Hepatic stellate cell (primary cell): ENCODE measurements at regions not wholly inside any gene's neighbourhood (a gene's known extent, or its start where the extent isn't known, plus 50 kb on each side); places are given as distances from the start of the nearest gene placed in this dataset.

ENCODE experiments used
- DNase-seq: peaks from one replicate; pipeline ENCODE4 v3.0.0; 2011; ENCODE audit warnings: low spot score

DNA sequence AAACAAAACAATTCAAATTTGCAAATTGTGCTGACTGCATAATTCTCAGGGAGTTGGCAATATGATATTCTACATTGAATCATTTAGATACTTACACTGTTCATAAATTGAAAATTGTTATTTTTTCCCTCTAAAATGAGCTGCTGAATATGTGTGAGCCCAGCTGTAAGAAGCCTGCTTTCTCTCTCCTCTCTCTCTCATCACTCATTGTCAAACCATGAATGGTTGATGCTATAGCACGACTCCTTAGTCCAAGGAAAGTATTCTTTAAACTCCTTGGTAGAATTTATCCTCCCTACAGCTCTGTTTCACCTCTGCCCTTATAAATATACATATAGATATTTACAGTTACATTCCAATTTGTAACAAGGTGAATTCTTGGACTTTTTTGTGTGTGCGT is 116.4 kb upstream of the POU3F2 start:
- no peak for DNase-seq

DNA sequence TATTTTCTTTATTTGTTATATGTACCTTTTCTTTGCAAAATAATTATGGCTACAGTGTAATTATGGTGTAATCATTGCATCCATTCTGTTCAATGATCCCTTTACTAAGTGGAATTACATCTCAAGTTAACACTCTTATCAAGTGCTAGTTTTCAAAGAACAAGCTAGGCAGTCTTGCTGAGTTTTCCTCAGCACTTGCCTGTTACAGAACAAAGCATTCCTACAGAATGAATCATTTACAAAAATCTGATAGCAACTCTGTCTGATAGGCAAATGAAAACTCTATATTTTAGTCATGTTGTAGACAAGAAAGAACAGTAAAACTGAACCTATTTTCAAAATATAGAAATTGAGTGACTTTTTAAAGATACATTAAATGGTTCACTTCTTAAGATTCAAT is 109.8 kb upstream of the POU3F2 start:
- no peak for DNase-seq

GRCh38 chr6:98747273-98747672 is 87.1 kb upstream of the POU3F2 start:
- DNase-seq: no peak

DNA sequence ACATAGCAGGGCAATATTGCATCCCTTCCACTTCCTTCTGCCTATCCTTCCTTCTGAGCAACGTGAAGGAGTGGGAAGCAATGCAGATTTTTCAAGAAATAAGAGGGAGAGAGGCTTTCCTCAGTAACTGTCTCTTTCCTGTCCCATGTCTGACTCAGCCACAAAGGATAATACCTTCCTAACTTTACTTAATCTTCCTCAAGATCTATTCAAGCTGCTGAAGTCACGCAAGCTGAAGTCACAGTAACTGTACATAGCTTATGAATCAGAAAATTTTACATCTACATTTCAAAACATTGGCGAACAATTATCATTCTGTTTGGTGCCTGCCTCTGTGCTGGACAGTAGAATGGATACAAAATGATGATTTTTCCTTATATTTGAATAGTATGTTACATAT is 86.4 kb upstream of the POU3F2 start:
- DNase-seq: no peak

- DNase-seq: no peak
These were observed 74.9 kb upstream of the POU3F2 start for GRCh38 chr6:98759459-98759858.

DNA sequence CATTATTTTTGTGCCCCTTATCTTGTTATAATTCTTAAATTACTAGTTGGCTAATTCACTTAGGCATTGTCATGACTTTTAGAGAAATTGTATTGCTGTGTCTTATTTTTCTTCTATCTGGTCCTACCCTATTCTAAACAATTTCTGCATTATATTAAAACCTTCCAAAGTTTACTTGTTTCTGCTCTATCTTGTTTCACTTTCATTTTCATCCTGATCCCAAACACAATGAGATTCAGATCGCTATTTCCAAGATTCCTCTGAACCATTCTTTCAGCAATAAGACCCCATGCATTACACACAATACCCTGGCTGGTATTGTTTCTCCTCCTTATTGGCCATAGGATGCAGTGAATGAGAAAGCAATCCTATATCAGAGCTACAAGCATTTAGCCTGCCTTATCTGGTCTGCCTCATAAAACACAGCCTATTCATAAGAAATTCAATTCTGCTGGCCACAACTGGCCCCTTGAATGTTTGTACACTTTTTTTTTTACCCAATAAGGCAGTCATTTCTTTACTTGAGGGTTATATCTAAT is 69.9 kb upstream of the POU3F2 start:
- DNase-seq: no peak

DNA sequence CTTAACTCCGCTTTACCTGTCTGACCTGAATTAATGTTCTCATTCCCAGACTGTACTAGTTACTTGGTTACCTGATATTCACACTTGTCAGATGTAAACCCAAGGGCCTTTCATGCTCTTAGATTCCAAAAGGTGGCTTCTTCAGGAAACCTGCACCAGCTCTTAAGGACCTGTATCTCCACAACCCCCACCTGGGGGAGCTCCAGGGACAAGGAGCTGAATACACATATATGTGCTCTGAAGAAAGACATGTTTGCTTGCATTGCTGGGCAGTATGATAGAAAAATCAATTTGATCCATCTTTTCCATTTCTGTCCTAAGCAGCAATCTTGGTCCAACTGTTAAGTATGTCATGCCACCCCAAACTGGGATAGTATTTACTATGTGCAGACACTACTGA is 64.8 kb upstream of the POU3F2 start:
- no peak for DNase-seq

DNA sequence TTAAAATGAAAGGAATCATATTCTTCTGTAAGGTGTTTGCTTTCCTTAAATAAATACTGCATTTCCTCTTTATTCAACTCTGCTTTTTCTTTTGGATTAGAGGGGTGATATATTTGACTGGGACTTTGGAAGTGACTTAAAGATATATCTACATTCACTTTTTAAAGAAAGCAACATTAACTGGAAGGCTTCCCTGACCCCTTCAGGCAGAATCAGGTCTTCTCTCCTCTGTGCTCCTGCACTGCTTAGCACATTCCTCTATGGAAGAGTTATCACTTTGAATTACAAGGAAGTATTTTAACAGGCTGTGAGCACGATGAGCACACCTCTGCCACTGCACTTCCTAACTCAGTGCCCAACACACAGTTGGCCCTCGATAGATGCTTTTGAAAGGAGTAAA is 59.2 kb upstream of the POU3F2 start:
- no peak for DNase-seq

DNA sequence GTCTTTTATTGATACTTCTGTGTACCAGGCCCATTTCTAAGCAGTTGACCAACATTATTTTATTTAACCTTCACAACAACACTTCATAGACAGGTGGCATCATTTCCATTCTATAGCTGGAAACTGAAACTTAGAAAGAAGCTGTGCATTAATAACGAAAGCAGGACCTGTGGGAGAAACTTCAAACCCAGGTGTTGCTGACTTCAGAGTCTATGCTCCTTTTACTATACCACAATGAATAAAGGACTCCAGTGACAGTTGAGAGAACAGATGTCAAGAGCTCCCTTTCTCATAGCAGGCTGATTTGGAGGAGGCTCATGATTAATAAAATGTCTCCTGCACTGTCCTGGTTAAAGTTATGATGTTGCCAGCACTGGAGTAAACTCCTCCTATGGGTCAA is 56.6 kb upstream of the POU3F2 start:
- no peak for DNase-seq

GRCh38 chr6:98779618-98780017 is 54.8 kb upstream of the POU3F2 start:
- no peak for DNase-seq

- no peak for DNase-seq
These were observed 51.6 kb upstream of the POU3F2 start for GRCh38 chr6:98782772-98783171.

DNA sequence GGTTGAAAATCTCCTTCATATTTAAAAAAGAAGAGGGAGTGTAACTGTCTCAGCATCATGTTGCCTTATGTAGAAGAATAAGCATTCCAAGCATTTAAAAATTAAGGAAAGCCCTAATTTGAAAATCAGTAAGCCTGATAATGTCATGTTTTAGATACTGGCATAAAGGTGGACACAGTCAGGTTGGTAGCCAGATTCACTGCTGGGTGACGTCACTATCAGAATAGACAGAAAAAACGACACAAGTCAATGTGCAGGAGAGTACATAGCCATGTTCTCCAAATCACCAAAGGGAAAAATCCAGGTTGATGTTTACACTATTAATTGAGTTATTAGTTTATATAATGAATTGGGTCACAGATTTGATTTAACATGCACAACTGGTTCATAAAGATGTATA is 50.8 kb upstream of the POU3F2 start:
- DNase-seq: no peak
